Right kidney (tissue), 1 donor: ENCODE measurements at regions not wholly inside any gene's neighbourhood (a gene's known extent, or its start where the extent isn't known, plus 50 kb on each side); places are given as distances from the start of the nearest gene placed in this dataset.

ENCODE experiments used
- DNase-seq: peaks from one replicate; pipeline ENCODE4 v3.0.0-alpha.2; 2016

DNA sequence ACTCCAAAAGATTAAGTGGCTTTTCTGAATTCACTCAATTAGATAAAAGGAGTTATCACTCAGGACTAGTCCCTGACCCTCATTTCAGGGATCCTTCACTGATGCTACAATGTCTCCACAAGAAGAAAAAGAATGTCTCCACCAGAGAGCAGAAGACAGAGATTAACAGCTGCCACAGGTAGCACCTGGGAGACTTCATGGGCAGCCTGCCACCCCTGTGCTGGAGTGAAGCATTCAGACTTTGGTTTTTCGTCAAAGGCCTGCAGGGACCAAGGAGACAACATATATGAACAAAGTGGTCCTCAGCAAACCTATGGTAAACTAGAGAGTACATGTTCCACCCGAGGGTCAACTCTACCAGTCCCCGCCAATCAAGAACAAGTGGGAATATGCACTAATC is 197.0 kb upstream of the ACVR2A start:
- no peak for DNase-seq

GRCh38 chr2:147646818-147647468 is 197.9 kb upstream of the ACVR2A start:
- no peak for DNase-seq

DNA sequence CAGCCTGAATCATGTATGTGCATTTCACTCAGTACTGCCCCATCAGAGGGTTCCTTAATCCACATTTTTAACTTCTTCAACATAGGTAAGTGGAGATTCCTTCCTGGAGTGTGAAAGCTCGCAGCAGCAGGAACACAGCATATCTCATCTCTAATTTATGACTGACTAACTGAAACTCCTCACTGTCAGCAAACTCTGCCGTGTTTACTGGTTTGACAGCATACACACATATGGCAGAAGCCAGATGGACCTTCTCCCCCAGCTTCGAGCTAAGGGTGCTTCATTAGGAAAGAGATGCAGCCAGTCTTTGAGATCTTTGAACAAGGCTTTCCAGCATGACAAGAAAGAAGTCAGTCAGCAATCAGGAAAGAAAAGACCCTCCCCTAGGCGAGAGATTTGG is 200.3 kb upstream of the ACVR2A start:
- DNase-seq: peak; percentile 13

GRCh38 chr2:147642765-147643164 is 202.1 kb upstream of the ACVR2A start:
- DNase-seq: no peak

GRCh38 chr2:147641651-147642050 is 203.2 kb upstream of the ACVR2A start:
- DNase-seq: no peak

GRCh38 chr2:147639891-147640290 is 204.9 kb upstream of the ACVR2A start:
- no peak for DNase-seq

- no peak for DNase-seq
Measured at GRCh38 chr2:147639386-147639785, 205.4 kb upstream of the ACVR2A start.

GRCh38 chr2:147636886-147637285 is 207.9 kb upstream of the ACVR2A start:
- DNase-seq: no peak

- no peak for DNase-seq
Measured at GRCh38 chr2:147636238-147636882, 208.5 kb upstream of the ACVR2A start.

DNA sequence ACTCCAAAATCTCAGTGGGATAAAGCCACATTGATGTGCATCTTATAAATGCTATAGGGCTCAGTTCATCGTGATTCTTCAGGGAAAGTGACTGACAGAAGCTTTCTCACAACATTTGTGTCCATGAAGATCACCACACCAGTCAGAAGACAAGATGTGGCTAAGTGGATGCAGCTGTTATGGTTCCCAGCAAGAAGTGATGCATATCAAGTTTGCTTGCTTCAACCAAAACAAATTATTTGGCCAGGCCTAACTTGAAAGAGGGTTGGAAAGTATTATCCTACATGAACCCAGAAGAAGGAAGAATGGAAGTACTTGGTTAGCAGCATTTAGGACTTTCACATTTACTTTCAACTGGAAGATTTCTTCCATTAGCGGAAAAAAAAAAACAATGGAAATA is 210.0 kb upstream of the ACVR2A start:
- DNase-seq: no peak

GRCh38 chr2:147632198-147632597 is 212.6 kb upstream of the ACVR2A start:
- DNase-seq: no peak

GRCh38 chr2:147631294-147631693 is 213.5 kb upstream of the ACVR2A start:
- DNase-seq: no peak

GRCh38 chr2:147630585-147630984 is 214.2 kb upstream of the ACVR2A start:
- DNase-seq: no peak

- DNase-seq: no peak
Measured at GRCh38 chr2:147628971-147629421, 215.8 kb upstream of the ACVR2A start.

DNA sequence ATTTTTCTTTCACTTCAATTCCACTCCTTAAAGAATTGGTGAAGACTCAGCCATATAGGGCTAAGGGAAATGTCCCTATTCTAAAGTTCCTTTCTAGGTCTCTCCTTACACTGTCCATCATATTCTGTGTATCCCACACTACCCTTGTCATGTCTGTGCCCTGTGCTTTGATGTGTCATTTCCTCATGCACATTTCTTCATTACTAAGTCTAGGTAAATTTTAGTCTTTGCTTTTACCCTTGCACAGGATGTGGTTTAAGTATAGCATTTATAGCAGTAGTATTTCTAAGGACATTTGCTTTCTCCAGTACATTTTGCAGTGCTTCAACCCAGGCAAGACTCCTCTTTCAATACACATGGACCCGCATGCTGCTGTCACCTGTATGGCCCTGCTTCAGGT is 221.5 kb upstream of the ACVR2A start:
- no peak for DNase-seq

DNA sequence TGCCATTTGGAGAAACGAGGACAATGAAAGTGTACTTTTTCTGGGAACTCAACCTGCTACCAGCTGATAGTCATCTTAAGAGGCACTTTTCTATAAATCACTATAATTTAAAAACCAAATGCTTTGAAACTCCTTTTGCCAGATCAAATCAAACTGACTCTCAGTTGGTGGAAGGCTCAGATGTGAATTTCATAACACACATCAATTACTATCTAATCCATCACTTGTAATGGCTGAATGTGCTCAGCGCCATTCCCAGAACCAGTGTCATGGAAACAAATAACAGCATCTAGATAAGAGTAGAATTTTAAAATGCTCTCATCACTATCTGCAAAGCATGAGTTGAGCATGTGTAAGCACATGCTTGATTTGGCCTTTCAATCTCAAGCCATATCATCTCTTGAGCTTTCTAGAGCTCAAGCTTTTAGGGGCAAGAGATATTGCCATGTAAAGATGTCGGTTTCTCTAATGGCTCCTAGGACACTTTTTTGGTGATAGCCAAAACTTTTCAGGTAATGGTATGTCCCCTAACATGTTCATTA is 223.1 kb upstream of the ACVR2A start:
- DNase-seq: no peak

- DNase-seq: no peak
Measured at GRCh38 chr2:147619808-147620207, 225.0 kb upstream of the ACVR2A start.

- DNase-seq: no peak
Measured at GRCh38 chr2:147615726-147616125, 229.1 kb upstream of the ACVR2A start.

DNA sequence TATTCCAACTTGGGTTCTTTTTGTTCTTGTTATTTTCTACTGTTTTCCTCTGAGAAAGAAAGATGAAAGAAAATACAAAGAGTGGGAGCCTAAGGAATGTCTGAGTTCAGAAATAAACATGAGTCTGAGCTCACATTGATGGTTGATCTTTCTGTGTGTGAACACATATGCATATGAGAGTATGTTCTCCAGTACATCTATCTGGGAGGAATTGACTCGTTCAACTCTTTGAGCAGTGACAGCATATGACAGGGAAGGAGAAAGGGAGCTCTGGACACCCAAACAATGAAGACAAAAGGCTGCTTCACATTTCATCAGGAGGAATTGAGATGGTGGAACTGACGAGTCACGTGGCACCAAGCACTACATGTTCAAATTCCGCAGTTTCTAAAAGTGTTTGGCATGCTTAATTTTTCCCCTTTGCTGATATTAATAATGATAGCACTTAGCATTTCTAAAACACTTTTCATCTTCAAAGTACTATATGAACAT is 229.8 kb upstream of the ACVR2A start:
- DNase-seq: no peak

- DNase-seq: no peak
Measured at GRCh38 chr2:147614471-147614870, 230.4 kb upstream of the ACVR2A start.

GRCh38 chr2:147610496-147611040 is 234.3 kb upstream of the ACVR2A start:
- no peak for DNase-seq

DNA sequence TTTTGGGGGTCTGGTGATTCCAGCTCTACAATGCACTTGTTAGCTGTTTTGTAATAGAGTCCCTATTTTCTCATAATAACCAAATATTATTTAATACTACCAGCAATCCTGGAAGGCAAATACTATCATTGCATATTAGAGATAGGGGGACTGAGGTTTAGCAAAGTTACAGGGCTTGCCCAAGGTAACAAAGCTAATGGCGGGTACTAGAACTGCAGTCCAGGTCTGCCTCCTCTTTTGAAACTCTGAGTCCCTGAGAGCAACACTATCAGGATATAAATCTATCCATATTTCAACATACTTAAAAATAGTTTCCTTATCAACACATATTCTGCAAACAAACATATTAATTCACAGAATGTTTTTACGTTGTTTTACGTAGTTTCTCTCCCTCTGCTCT is 235.5 kb upstream of the ACVR2A start:
- DNase-seq: no peak

DNA sequence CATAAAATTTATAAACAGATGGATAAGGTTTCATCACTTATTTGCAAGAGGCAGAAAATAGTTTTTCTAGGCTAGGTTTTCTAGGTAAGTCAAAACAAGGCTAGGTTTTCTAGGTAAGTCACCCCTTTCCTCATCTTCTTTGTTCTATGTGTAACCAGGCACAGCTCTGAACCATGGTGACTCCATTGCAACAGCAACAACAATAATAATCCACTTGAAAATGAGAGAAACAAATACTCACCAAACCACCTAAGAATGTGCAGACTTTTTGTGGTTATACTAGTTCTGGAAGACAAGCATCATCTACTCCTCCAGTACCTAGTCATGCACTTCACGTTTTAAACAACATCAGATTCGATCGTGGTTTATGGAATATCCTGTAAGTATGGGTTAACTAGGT is 237.4 kb upstream of the ACVR2A start:
- no peak for DNase-seq

DNA sequence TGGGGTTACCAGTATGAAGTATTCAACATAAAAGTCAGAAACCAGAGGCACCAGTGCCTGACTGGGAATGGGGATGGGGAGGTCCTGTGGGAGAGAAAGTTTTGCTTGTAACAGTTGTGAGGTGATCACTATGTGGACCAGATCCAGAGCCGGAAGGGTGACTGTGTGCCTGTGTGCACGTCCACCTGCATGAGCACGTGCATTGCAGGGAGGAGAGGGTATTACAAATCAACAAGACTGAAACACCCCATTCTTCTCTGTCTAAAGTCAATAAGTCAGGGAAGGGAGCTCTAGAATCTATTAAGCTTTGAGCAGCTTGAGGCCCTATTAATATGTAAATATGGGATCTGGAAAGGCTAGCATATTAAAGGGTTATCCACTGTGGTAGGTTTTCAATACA is 241.0 kb upstream of the ACVR2A start:
- no peak for DNase-seq
